ENCODE measurements at regions not wholly inside any gene's neighbourhood (a gene's known extent, or its start where the extent isn't known, plus 50 kb on each side); places are given as distances from the start of the nearest gene placed in this dataset.

- TF ChIP-seq CTCF (IDR thresholded peaks at IDR 0.05 in 8 of 11, conservative IDR thresholded peaks at IDR 0.05 in 3 of 11): no peak
- TF ChIP-seq POLR2AphosphoS5 (IDR thresholded peaks at IDR 0.05): no peak
- no peak for TF ChIP-seq POLR2A (IDR thresholded peaks at IDR 0.05)
These were observed 158.9 kb upstream of the TMEM106B start for GRCh38 chr7:12052211-12052610.
